Activated CD4-positive, alpha-beta T cell treated with anti-CD3 and anti-CD28 coated beads, Interleukin-2, amount 10 ng/mL, durations not matched to agents 7 days and 5 days (primary cell): ENCODE measurements at regions not wholly inside any gene's neighbourhood (a gene's known extent, or its start where the extent isn't known, plus 50 kb on each side); places are given as distances from the start of the nearest gene placed in this dataset.
"Not testable (repeated sequence)": the region's sequence is repeated elsewhere in the genome, so short reads cannot be mapped to it uniquely, and the experiment has no call there.

ENCODE experiments used
- CTCF ChIA-PET: fragments of 350-600 bp; sonication (Branson Sonifier 250); formaldehyde crosslinking; loops from one replicate; lab custom pipeline; 2021; ENCODE audit warnings: antibody characterized with exemption; lab: Charles Lee
- POLR2A ChIA-PET: fragments of 350-600 bp; sonication (Branson Sonifier 250); formaldehyde crosslinking; loops from one replicate; lab custom pipeline; 2021; ENCODE audit warnings: antibody characterized with exemption; lab: Charles Lee
- DNase-seq: peaks from one replicate; pipeline ENCODE4 v3.0.0-alpha.2; 2020
- H3K27ac Mint-ChIP-seq: one replicate; pipeline ENCODE4 v1.8.0; 2021; ENCODE audit warnings: mild to moderate bottlenecking, moderate library complexity, mixed read lengths
- H3K27me3 Mint-ChIP-seq: one replicate; pipeline ENCODE4 v1.8.0; 2021; ENCODE audit warnings: mixed read lengths
- H3K36me3 Mint-ChIP-seq: one replicate; pipeline ENCODE4 v1.8.0; 2021; ENCODE audit warnings: low read depth, mixed read lengths
- H3K4me1 Mint-ChIP-seq: one replicate; pipeline ENCODE4 v1.8.0; 2021; ENCODE audit warnings: mixed read lengths
- H3K4me3 Mint-ChIP-seq: one replicate; pipeline ENCODE4 v1.8.0; 2021; ENCODE audit warnings: mild to moderate bottlenecking, moderate library complexity, mixed read lengths
- H3K9me3 Mint-ChIP-seq: one replicate; pipeline ENCODE4 v1.8.0; 2021; ENCODE audit warnings: mixed read lengths

- no peaks in the 10 kb centered on the region for H3K9me3 Mint-ChIP-seq
- H3K36me3 Mint-ChIP-seq, result no peaks in the 10 kb centered on the region
- ChIA-PET POLR2A (no interaction called here), CTCF (no interaction called here)
- DNase-seq, result no peak
- H3K4me1 Mint-ChIP-seq, result no peaks in the 10 kb centered on the region
- no peaks in the 10 kb centered on the region for H3K27me3 Mint-ChIP-seq
- H3K27ac Mint-ChIP-seq, result no peak overlapping the region
- H3K4me3 Mint-ChIP-seq, result no peak overlapping the region
Observed at GRCh38 chr5:145450286-145450885, 384.8 kb downstream of the PRELID2 start.

- Mint-ChIP-seq H3K4me1 (no peaks in the 10 kb centered on the region), H3K36me3 (no peaks in the 10 kb centered on the region), H3K27me3 (no peaks in the 10 kb centered on the region), H3K27ac (no peak overlapping the region), H3K9me3 (no peaks in the 10 kb centered on the region), H3K4me3 (no peak overlapping the region)
- ChIA-PET CTCF (no interaction called here), POLR2A (no interaction called here)
- no peak for DNase-seq
Observed at GRCh38 chr5:145449794-145450193, 385.3 kb downstream of the PRELID2 start.

- H3K9me3 Mint-ChIP-seq, H3K4me1 Mint-ChIP-seq, DNase-seq, H3K36me3 Mint-ChIP-seq, CTCF ChIA-PET, H3K27ac Mint-ChIP-seq, POLR2A ChIA-PET, H3K27me3 Mint-ChIP-seq, H3K4me3 Mint-ChIP-seq: not testable (repeated sequence)
Observed at GRCh38 chr5:145446875-145447274, 388.3 kb downstream of the PRELID2 start.

- CTCF ChIA-PET, result interaction anchor here (0.6 kb wide), 1 partner anchor 1169 kb away, joined by 3 read pairs; no protein-coding TSS in a partner anchor
- Mint-ChIP-seq H3K4me1 (no peaks in the 10 kb centered on the region), H3K27ac (no peak overlapping the region), H3K4me3 (no peak overlapping the region), H3K36me3 (no peaks in the 10 kb centered on the region), H3K27me3 (no peaks in the 10 kb centered on the region), H3K9me3 (no peaks in the 10 kb centered on the region)
- no peak for DNase-seq
- POLR2A ChIA-PET, result no interaction called here
Observed at GRCh38 chr5:145446412-145446811, 388.7 kb downstream of the PRELID2 start.

- POLR2A ChIA-PET, result no interaction called here
Observed at GRCh38 chr5:145445027-145445426, 390.1 kb downstream of the PRELID2 start.

GRCh38 chr5:145443964-145444363, 391.2 kb downstream of the PRELID2 start:
- H3K9me3 Mint-ChIP-seq, result peaks cover 2% of the 10 kb centered on the region
- H3K27me3 Mint-ChIP-seq, result no peaks in the 10 kb centered on the region
- ChIA-PET CTCF (no interaction called here), POLR2A (no interaction called here)
- H3K4me3 Mint-ChIP-seq, result no peak overlapping the region
- H3K4me1 Mint-ChIP-seq, result no peaks in the 10 kb centered on the region
- no peak overlapping the region for H3K27ac Mint-ChIP-seq
- no peak for DNase-seq
- H3K36me3 Mint-ChIP-seq, result no peaks in the 10 kb centered on the region

More at GRCh38 chr5:145445027-145445426, 390.1 kb downstream of the PRELID2 start:
- Mint-ChIP-seq H3K9me3 (peaks cover 2% of the 10 kb centered on the region), H3K27me3 (no peaks in the 10 kb centered on the region), H3K27ac (no peak overlapping the region), H3K36me3 (no peaks in the 10 kb centered on the region), H3K4me1 (no peaks in the 10 kb centered on the region), H3K4me3 (no peak overlapping the region)
- DNase-seq, result no peak
- CTCF ChIA-PET, result no interaction called here

- Mint-ChIP-seq H3K27me3 (no peaks in the 10 kb centered on the region), H3K36me3 (no peaks in the 10 kb centered on the region), H3K4me1 (no peaks in the 10 kb centered on the region), H3K4me3 (no peak overlapping the region), H3K27ac (no peak overlapping the region), H3K9me3 (peaks cover 2% of the 10 kb centered on the region)
- DNase-seq, result no peak
- CTCF ChIA-PET, result no interaction called here
- POLR2A ChIA-PET, result no interaction called here
Observed at GRCh38 chr5:145443366-145443765, 391.8 kb downstream of the PRELID2 start.

- H3K27me3 Mint-ChIP-seq, H3K4me1 Mint-ChIP-seq, DNase-seq, H3K4me3 Mint-ChIP-seq, H3K27ac Mint-ChIP-seq, H3K36me3 Mint-ChIP-seq, POLR2A ChIA-PET, H3K9me3 Mint-ChIP-seq, CTCF ChIA-PET: not testable (repeated sequence)
Observed at GRCh38 chr5:145442661-145443060, 392.5 kb downstream of the PRELID2 start.

- H3K4me3 Mint-ChIP-seq, result no peak overlapping the region
- no peak for DNase-seq
- H3K4me1 Mint-ChIP-seq, result no peaks in the 10 kb centered on the region
- ChIA-PET POLR2A (no interaction called here), CTCF (no interaction called here)
- no peak overlapping the region for H3K27ac Mint-ChIP-seq
- H3K36me3 Mint-ChIP-seq, result no peaks in the 10 kb centered on the region
- peaks cover 3% of the 10 kb centered on the region for H3K9me3 Mint-ChIP-seq
- no peaks in the 10 kb centered on the region for H3K27me3 Mint-ChIP-seq
Observed at GRCh38 chr5:145441228-145441627, 393.9 kb downstream of the PRELID2 start.

GRCh38 chr5:145437627-145438026, 397.5 kb downstream of the PRELID2 start:
- H3K27ac Mint-ChIP-seq, result no peak overlapping the region
- no peak overlapping the region for H3K4me3 Mint-ChIP-seq
- no peaks in the 10 kb centered on the region for H3K27me3 Mint-ChIP-seq
- POLR2A ChIA-PET, result no interaction called here
- no peaks in the 10 kb centered on the region for H3K4me1 Mint-ChIP-seq
- DNase-seq, result no peak
- H3K9me3 Mint-ChIP-seq, result peaks cover 9% of the 10 kb centered on the region
- CTCF ChIA-PET, result no interaction called here
- H3K36me3 Mint-ChIP-seq, result no peaks in the 10 kb centered on the region

- H3K27me3 Mint-ChIP-seq, result no peaks in the 10 kb centered on the region
Observed at GRCh38 chr5:145433077-145433476, 402.1 kb downstream of the PRELID2 start.

GRCh38 chr5:145429170-145429569, 406.0 kb downstream of the PRELID2 start:
- Mint-ChIP-seq H3K27ac (no peak overlapping the region), H3K4me3 (no peak overlapping the region), H3K4me1 (no peaks in the 10 kb centered on the region), H3K9me3 (peaks cover 22% of the 10 kb centered on the region), H3K27me3 (no peaks in the 10 kb centered on the region), H3K36me3 (no peaks in the 10 kb centered on the region)
- DNase-seq, result no peak
- POLR2A ChIA-PET, result no interaction called here
- CTCF ChIA-PET, result no interaction called here

More at GRCh38 chr5:145433077-145433476, 402.1 kb downstream of the PRELID2 start:
- Mint-ChIP-seq H3K9me3 (peaks cover 12% of the 10 kb centered on the region), H3K4me1 (no peaks in the 10 kb centered on the region), H3K27ac (no peak overlapping the region), H3K36me3 (no peaks in the 10 kb centered on the region), H3K4me3 (no peak overlapping the region)
- DNase-seq, result no peak
- CTCF ChIA-PET, result no interaction called here
- POLR2A ChIA-PET, result no interaction called here

- ChIA-PET POLR2A (no interaction called here), CTCF (no interaction called here)
- H3K9me3 Mint-ChIP-seq, result peaks cover 27% of the 10 kb centered on the region
- H3K4me3 Mint-ChIP-seq, result no peak overlapping the region
- no peaks in the 10 kb centered on the region for H3K4me1 Mint-ChIP-seq
- DNase-seq, result no peak
- H3K27me3 Mint-ChIP-seq, result no peaks in the 10 kb centered on the region
- H3K27ac Mint-ChIP-seq, result no peak overlapping the region
- no peaks in the 10 kb centered on the region for H3K36me3 Mint-ChIP-seq
Observed at GRCh38 chr5:145408048-145408341, 427.1 kb downstream of the PRELID2 start.

GRCh38 chr5:145407300-145408047, 427.7 kb downstream of the PRELID2 start:
- no peaks in the 10 kb centered on the region for H3K4me1 Mint-ChIP-seq
- H3K27me3 Mint-ChIP-seq, result no peaks in the 10 kb centered on the region
- H3K27ac Mint-ChIP-seq, result no peak overlapping the region
- no peak overlapping the region for H3K4me3 Mint-ChIP-seq
- DNase-seq, result no peak
- ChIA-PET POLR2A (no interaction called here), CTCF (no interaction called here)
- H3K36me3 Mint-ChIP-seq, result no peaks in the 10 kb centered on the region
- peaks cover 26% of the 10 kb centered on the region for H3K9me3 Mint-ChIP-seq
